ENCODE measurements at regions not wholly inside any gene's neighbourhood (a gene's known extent, or its start where the extent isn't known, plus 50 kb on each side); places are given as distances from the start of the nearest gene placed in this dataset.

DNA sequence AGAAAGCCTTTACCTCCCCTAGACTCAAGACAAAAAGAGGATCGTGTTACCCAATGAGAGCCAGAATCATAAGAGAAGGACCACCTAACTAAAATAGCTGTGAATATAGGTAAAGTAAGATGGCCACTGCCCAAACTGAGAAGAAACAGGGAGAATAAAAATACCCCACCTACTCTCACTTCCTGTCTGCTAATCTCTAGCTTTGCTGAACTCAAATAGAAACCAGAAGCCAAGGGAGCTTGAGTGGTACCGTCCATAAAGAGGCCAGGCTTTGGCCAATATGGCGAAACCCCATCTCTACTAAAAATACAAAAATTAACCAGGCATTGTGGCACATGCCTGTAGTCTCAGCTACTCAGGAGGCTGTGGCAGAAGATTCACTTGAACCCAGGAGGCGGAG, 123.0 kb upstream of the FST start:
- TF ChIP-seq POLR2A (IDR thresholded peaks at IDR 0.05; ENCODE audit: low read depth, low read length) (no peak), SPI1 (IDR thresholded peaks at IDR 0.05; ENCODE audit: low read depth, low read length) (peak; percentile 57)

Measured in GM12891 (cell line).